ENCODE measurements at regions not wholly inside any gene's neighbourhood (a gene's known extent, or its start where the extent isn't known, plus 50 kb on each side); places are given as distances from the start of the nearest gene placed in this dataset.

- Histone ChIP-seq H3K9me3 (no peaks in the 10 kb centered on the region), H3K4me1 (peaks cover 0 to 4% of the 10 kb centered on the region in 2 donors), H3K27ac (no peak overlapping the region), H3K27me3 (no peaks in the 10 kb centered on the region), H3K36me3 (no peaks in the 10 kb centered on the region), H3K4me3 (no peak overlapping the region)
- no peak for TF ChIP-seq CTCF (IDR thresholded peaks at IDR 0.05)
- TF ChIP-seq POLR2A (IDR thresholded peaks at IDR 0.05) = no peak
- no peak for DNase-seq
- intact Hi-C loops (cut with DNase I; ENCODE audit: low total_unique reads) = no loop called here
These were observed 57.2 kb upstream of the UGP2 start for GRCh38 chr2:63784461-63784860.

- H3K9me3 ChIP-seq = no peaks in the 10 kb centered on the region
- no peaks in the 10 kb centered on the region for H3K36me3 ChIP-seq
- intact Hi-C loops (cut with DNase I; ENCODE audit: low total_unique reads) = no loop called here
These were observed 56.6 kb upstream of the UGP2 start for GRCh38 chr2:63785096-63785495.

GRCh38 chr2:63786471-63786870 lies 55.2 kb upstream of the UGP2 start:
- Histone ChIP-seq H3K4me3 (no peak overlapping the region), H3K9me3 (no peaks in the 10 kb centered on the region), H3K27me3 (no peaks in the 10 kb centered on the region), H3K36me3 (no peaks in the 10 kb centered on the region), H3K27ac (no peak overlapping the region), H3K4me1 (peaks cover 0 to 3% of the 10 kb centered on the region in 2 donors)
- no peak for DNase-seq
- intact Hi-C loops (cut with DNase I; ENCODE audit: low total_unique reads) = no loop called here
- TF ChIP-seq CTCF (IDR thresholded peaks at IDR 0.05) = no peak

More at GRCh38 chr2:63785096-63785495, 56.6 kb upstream of the UGP2 start:
- Histone ChIP-seq H3K4me3 (no peak overlapping the region), H3K4me1 (peaks cover 0 to 3% of the 10 kb centered on the region in 2 donors), H3K27ac (no peak overlapping the region), H3K27me3 (no peaks in the 10 kb centered on the region)
- TF ChIP-seq CTCF (IDR thresholded peaks at IDR 0.05) (no peak), POLR2A (IDR thresholded peaks at IDR 0.05) (no peak)
- no peak for DNase-seq

- H3K4me3 ChIP-seq = no peak overlapping the region
- no peaks in the 10 kb centered on the region for H3K9me3 ChIP-seq
- TF ChIP-seq POLR2A (IDR thresholded peaks at IDR 0.05) (no peak), CTCF (IDR thresholded peaks at IDR 0.05) (no peak)
- no peak for DNase-seq
- peak overlapping the region; percentile 38 to 58 for H3K27ac ChIP-seq
- no peaks in the 10 kb centered on the region for H3K27me3 ChIP-seq
- H3K4me1 ChIP-seq = peaks cover 0 to 3% of the 10 kb centered on the region in 2 donors
- intact Hi-C loops (cut with DNase I; ENCODE audit: low total_unique reads) = no loop called here
- H3K36me3 ChIP-seq = no peaks in the 10 kb centered on the region
These were observed 53.6 kb upstream of the UGP2 start for GRCh38 chr2:63788071-63788470.

GRCh38 chr2:63789338-63790020 lies 52.2 kb upstream of the UGP2 start:
- no peak for TF ChIP-seq CTCF (IDR thresholded peaks at IDR 0.05)
- TF ChIP-seq POLR2A (IDR thresholded peaks at IDR 0.05) = no peak
- no peak overlapping the region for H3K4me3 ChIP-seq
- intact Hi-C loops (cut with DNase I; ENCODE audit: low total_unique reads) = no loop called here
- no peak overlapping the region for H3K27ac ChIP-seq
- no peaks in the 10 kb centered on the region for H3K27me3 ChIP-seq
- peaks cover 0 to 3% of the 10 kb centered on the region in 2 donors for H3K4me1 ChIP-seq
- H3K36me3 ChIP-seq = no peaks in the 10 kb centered on the region
- H3K9me3 ChIP-seq = no peaks in the 10 kb centered on the region
- DNase-seq = no peak

Measured in uterus (tissue), 3 donors.